ENCODE measurements at regions not wholly inside any gene's neighbourhood (a gene's known extent, or its start where the extent isn't known, plus 50 kb on each side); places are given as distances from the start of the nearest gene placed in this dataset.

DNA sequence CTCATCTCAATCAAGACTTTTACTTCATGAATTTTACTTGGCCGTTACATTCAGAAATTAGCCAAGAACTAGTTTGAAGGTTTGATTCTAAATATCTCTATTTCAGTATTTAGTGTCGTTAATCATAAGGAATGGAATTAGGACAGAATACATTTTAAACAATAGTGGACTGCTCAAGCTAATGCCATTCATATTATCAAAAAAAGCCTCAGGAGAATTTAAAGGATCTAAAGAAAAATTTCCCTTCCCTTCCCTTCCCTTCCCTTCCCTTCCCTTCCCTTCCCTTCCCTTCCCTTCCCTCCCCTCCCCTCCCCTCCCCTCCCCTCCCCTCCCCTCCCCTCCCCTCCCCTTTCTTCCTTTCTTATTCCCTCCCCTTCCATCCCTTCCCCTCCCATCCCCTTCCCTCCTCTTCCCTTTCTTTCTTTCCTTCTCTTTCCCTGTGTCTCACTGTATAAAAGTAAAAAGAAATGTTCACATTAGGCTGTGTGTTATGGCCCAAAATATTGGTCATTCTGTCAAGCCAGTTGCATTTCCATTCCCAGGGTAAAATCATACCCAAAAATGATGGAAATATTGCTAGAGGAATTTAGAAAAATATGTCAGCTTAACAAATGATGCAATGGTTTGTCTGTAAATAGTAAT is 717.8 kb downstream of the LUZP2 start:
- Histone ChIP-seq H3K36me3 (ENCODE audit: control insufficient read depth, insufficient read depth, low read length) (no peaks in the 10 kb centered on the region), H3K79me2 (ENCODE audit: control insufficient read depth, insufficient read depth, low read length) (no peaks in the 10 kb centered on the region), H3K4me1 (ENCODE audit: control insufficient read depth, extremely low read depth, insufficient read depth, low read length) (no peaks in the 10 kb centered on the region), H2AFZ (ENCODE audit: low read length) (no peak overlapping the region), H3K27ac (ENCODE audit: insufficient read depth, low read length) (no peak overlapping the region), H3K9ac (ENCODE audit: insufficient read depth, low read length) (no peak overlapping the region), H4K20me1 (ENCODE audit: control insufficient read depth, extremely low read depth, insufficient read depth, low read length) (no peaks in the 10 kb centered on the region), H3K4me3 (replicated peaks in 1 of 4; ENCODE audit: control extremely low read depth in 1 of 4, insufficient read depth in 1 of 4, low read depth in 3 of 4, low read length in 4 of 4) (no peak overlapping the region), H3K9me3 (ENCODE audit: control insufficient read depth, insufficient read depth, low read depth, low read length) (no peaks in the 10 kb centered on the region), H3K27me3 (ENCODE audit: control insufficient read depth, insufficient read depth, low read length) (no peaks in the 10 kb centered on the region), H3K4me2 (ENCODE audit: extremely low read depth, insufficient read depth, low read length) (no peak overlapping the region)
- DNase-seq (ENCODE audit: low read depth in 2 of 2), result no peak
- TF ChIP-seq, protein P1, sequence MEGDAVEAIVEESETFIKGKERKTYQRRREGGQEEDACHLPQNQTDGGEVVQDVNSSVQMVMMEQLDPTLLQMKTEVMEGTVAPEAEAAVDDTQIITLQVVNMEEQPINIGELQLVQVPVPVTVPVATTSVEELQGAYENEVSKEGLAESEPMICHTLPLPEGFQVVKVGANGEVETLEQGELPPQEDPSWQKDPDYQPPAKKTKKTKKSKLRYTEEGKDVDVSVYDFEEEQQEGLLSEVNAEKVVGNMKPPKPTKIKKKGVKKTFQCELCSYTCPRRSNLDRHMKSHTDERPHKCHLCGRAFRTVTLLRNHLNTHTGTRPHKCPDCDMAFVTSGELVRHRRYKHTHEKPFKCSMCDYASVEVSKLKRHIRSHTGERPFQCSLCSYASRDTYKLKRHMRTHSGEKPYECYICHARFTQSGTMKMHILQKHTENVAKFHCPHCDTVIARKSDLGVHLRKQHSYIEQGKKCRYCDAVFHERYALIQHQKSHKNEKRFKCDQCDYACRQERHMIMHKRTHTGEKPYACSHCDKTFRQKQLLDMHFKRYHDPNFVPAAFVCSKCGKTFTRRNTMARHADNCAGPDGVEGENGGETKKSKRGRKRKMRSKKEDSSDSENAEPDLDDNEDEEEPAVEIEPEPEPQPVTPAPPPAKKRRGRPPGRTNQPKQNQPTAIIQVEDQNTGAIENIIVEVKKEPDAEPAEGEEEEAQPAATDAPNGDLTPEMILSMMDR (conservative IDR thresholded peaks at IDR 0.05 in 1 of 2, IDR thresholded peaks at IDR 0.05 in 1 of 2; ENCODE audit: low read depth in 1 of 2, low read length in 2 of 2), result no peak
- TF ChIP-seq EZH2 (IDR thresholded peaks at IDR 0.05; ENCODE audit: low read length, missing control alignments), result no peak

DNA sequence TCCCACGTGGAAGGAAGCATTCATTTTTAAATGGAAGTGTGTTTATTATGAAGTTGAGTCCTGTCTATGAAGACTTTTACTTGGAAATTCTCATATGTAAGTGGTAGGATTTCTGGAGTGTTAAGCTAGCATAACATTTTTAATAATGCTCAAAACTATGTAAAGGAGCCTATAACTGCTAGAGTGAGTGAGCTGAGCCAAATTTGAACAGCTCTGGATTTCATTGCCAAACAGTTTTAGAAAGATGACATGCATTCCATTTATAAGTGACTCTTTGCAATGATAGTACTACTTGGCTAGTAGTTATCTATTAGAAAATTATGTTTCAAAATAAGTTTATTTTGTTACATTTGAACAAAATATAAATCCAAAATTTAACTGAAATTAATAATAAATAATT is 721.2 kb downstream of the LUZP2 start:
- DNase-seq (ENCODE audit: low read depth in 2 of 2), result no peak
- Histone ChIP-seq H2AFZ (ENCODE audit: low read length) (no peak overlapping the region), H3K9ac (ENCODE audit: insufficient read depth, low read length) (no peak overlapping the region), H3K27ac (ENCODE audit: insufficient read depth, low read length) (no peak overlapping the region), H3K4me3 (replicated peaks in 1 of 4; ENCODE audit: control extremely low read depth in 1 of 4, insufficient read depth in 1 of 4, low read depth in 3 of 4, low read length in 4 of 4) (no peak overlapping the region), H4K20me1 (ENCODE audit: control insufficient read depth, extremely low read depth, insufficient read depth, low read length) (no peaks in the 10 kb centered on the region), H3K9me3 (ENCODE audit: control insufficient read depth, insufficient read depth, low read depth, low read length) (no peaks in the 10 kb centered on the region), H3K79me2 (ENCODE audit: control insufficient read depth, insufficient read depth, low read length) (no peaks in the 10 kb centered on the region), H3K4me1 (ENCODE audit: control insufficient read depth, extremely low read depth, insufficient read depth, low read length) (no peaks in the 10 kb centered on the region), H3K36me3 (ENCODE audit: control insufficient read depth, insufficient read depth, low read length) (no peaks in the 10 kb centered on the region), H3K27me3 (ENCODE audit: control insufficient read depth, insufficient read depth, low read length) (no peaks in the 10 kb centered on the region), H3K4me2 (ENCODE audit: extremely low read depth, insufficient read depth, low read length) (no peak overlapping the region)
- TF ChIP-seq, protein P1 (conservative IDR thresholded peaks at IDR 0.05 in 1 of 2, IDR thresholded peaks at IDR 0.05 in 1 of 2; ENCODE audit: low read depth in 1 of 2, low read length in 2 of 2), result no peak

DNA sequence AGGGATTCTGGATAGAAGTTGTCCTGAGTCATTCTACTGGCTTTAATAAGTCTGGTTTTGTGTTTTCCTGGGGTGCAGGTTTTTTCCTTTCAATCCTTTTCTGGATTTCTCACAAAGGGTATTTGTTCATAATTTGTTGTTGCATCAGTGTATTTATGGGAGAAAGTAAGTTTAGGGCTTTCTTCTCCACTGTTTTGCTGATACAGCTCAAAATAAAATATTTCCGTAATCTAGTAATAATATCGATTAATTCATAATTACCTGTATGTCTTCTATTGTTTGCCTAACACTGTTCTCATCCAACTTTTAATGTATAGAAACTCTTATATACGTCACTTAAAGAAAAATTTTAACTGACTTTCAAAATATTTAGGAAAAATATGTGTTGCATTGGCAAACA is 728.2 kb downstream of the LUZP2 start:
- Histone ChIP-seq H3K27me3 (ENCODE audit: control insufficient read depth, insufficient read depth, low read length) (no peaks in the 10 kb centered on the region), H3K4me3 (replicated peaks in 1 of 4; ENCODE audit: control extremely low read depth in 1 of 4, insufficient read depth in 1 of 4, low read depth in 3 of 4, low read length in 4 of 4) (no peak overlapping the region), H3K27ac (ENCODE audit: insufficient read depth, low read length) (no peak overlapping the region), H3K9ac (ENCODE audit: insufficient read depth, low read length) (no peak overlapping the region), H4K20me1 (ENCODE audit: control insufficient read depth, extremely low read depth, insufficient read depth, low read length) (no peaks in the 10 kb centered on the region), H3K36me3 (ENCODE audit: control insufficient read depth, insufficient read depth, low read length) (no peaks in the 10 kb centered on the region), H3K9me3 (ENCODE audit: control insufficient read depth, insufficient read depth, low read depth, low read length) (no peaks in the 10 kb centered on the region), H2AFZ (ENCODE audit: low read length) (no peak overlapping the region), H3K4me1 (ENCODE audit: control insufficient read depth, extremely low read depth, insufficient read depth, low read length) (no peaks in the 10 kb centered on the region), H3K79me2 (ENCODE audit: control insufficient read depth, insufficient read depth, low read length) (no peaks in the 10 kb centered on the region), H3K4me2 (ENCODE audit: extremely low read depth, insufficient read depth, low read length) (no peak overlapping the region)
- DNase-seq (ENCODE audit: low read depth in 2 of 2), result no peak
- TF ChIP-seq EZH2 (IDR thresholded peaks at IDR 0.05; ENCODE audit: low read length, missing control alignments), result no peak
- TF ChIP-seq, protein P1 (conservative IDR thresholded peaks at IDR 0.05 in 1 of 2, IDR thresholded peaks at IDR 0.05 in 1 of 2; ENCODE audit: low read depth in 1 of 2, low read length in 2 of 2), result no peak

Measured in fibroblast of lung (primary cell).